ENCODE measurements at regions not wholly inside any gene's neighbourhood (a gene's known extent, or its start where the extent isn't known, plus 50 kb on each side); places are given as distances from the start of the nearest gene placed in this dataset.

GRCh38 chr13:107847406-107847805 lies 367.9 kb downstream of the LIG4 start:
- Histone ChIP-seq H3K4me1 (no peaks in the 10 kb centered on the region), H3K9me3 (no peaks in the 10 kb centered on the region), H3K4me3 (no peak overlapping the region), H3K27ac (replicated peaks in 1 of 4) (no peak overlapping the region), H3K36me3 (no peaks in the 10 kb centered on the region), H3K27me3 (no peaks in the 10 kb centered on the region)
- intact Hi-C loops (cut with DNase I): no loop called here
- WGBS: 15% methylated on average over 5 of the region's 5 CpGs
- TF ChIP-seq CTCF (IDR thresholded peaks at IDR 0.05): no peak
- TF ChIP-seq EP300 (IDR thresholded peaks at IDR 0.05): no peak
- no peak for TF ChIP-seq POLR2A (IDR thresholded peaks at IDR 0.05; ENCODE audit: low read depth)
- TF ChIP-seq POLR2AphosphoS5 (IDR thresholded peaks at IDR 0.05): no peak
- no peak for DNase-seq (ENCODE audit: extremely low spot score)

GRCh38 chr13:107846642-107847041 lies 368.7 kb downstream of the LIG4 start:
- Histone ChIP-seq H3K9me3 (no peaks in the 10 kb centered on the region), H3K36me3 (no peaks in the 10 kb centered on the region), H3K4me3 (no peak overlapping the region), H3K27me3 (no peaks in the 10 kb centered on the region), H3K27ac (replicated peaks in 1 of 4) (no peak overlapping the region), H3K4me1 (no peaks in the 10 kb centered on the region)
- DNase-seq (ENCODE audit: extremely low spot score): no peak
- TF ChIP-seq POLR2AphosphoS5 (IDR thresholded peaks at IDR 0.05): no peak
- no peak for TF ChIP-seq EP300 (IDR thresholded peaks at IDR 0.05)
- no peak for TF ChIP-seq CTCF (IDR thresholded peaks at IDR 0.05)
- TF ChIP-seq POLR2A (IDR thresholded peaks at IDR 0.05; ENCODE audit: low read depth): no peak
- intact Hi-C loops (cut with DNase I): no loop called here
- 54% methylated on average over 1 of the region's 1 CpG for WGBS

- no peaks in the 10 kb centered on the region for H3K4me1 ChIP-seq
- H3K27me3 ChIP-seq: no peaks in the 10 kb centered on the region
- H3K36me3 ChIP-seq: no peaks in the 10 kb centered on the region
- intact Hi-C loops (cut with DNase I): no loop called here
- WGBS: 82% methylated on average over 3 of the region's 3 CpGs
- no peak overlapping the region for H3K4me3 ChIP-seq
- no peaks in the 10 kb centered on the region for H3K9me3 ChIP-seq
- TF ChIP-seq EP300 (IDR thresholded peaks at IDR 0.05): no peak
- no peak for TF ChIP-seq POLR2AphosphoS5 (IDR thresholded peaks at IDR 0.05)
- TF ChIP-seq CTCF (IDR thresholded peaks at IDR 0.05): no peak
- TF ChIP-seq POLR2A (IDR thresholded peaks at IDR 0.05; ENCODE audit: low read depth): no peak
- no peak overlapping the region for H3K27ac ChIP-seq (replicated peaks in 1 of 4)
- DNase-seq (ENCODE audit: extremely low spot score): no peak
These were observed 369.4 kb downstream of the LIG4 start for GRCh38 chr13:107845911-107846310.

- DNase-seq (ENCODE audit: extremely low spot score): no peak
- 60% methylated on average over 3 of the region's 3 CpGs for WGBS
- Histone ChIP-seq H3K4me1 (no peaks in the 10 kb centered on the region), H3K27me3 (no peaks in the 10 kb centered on the region), H3K9me3 (no peaks in the 10 kb centered on the region), H3K27ac (replicated peaks in 1 of 4) (no peak overlapping the region), H3K36me3 (no peaks in the 10 kb centered on the region), H3K4me3 (no peak overlapping the region)
- intact Hi-C loops (cut with DNase I): no loop called here
- TF ChIP-seq POLR2AphosphoS5 (IDR thresholded peaks at IDR 0.05): no peak
- TF ChIP-seq POLR2A (IDR thresholded peaks at IDR 0.05; ENCODE audit: low read depth): no peak
- TF ChIP-seq CTCF (IDR thresholded peaks at IDR 0.05): no peak
- TF ChIP-seq EP300 (IDR thresholded peaks at IDR 0.05): no peak
These were observed 371.7 kb downstream of the LIG4 start for GRCh38 chr13:107843681-107844080.

- no peaks in the 10 kb centered on the region for H3K4me1 ChIP-seq
- H3K4me3 ChIP-seq: no peak overlapping the region
- no peaks in the 10 kb centered on the region for H3K36me3 ChIP-seq
- intact Hi-C loops (cut with DNase I): no loop called here
- H3K27ac ChIP-seq (replicated peaks in 1 of 4): no peak overlapping the region
- WGBS: 86% methylated on average over 4 of the region's 4 CpGs
- DNase-seq (ENCODE audit: extremely low spot score): no peak
- H3K9me3 ChIP-seq: no peaks in the 10 kb centered on the region
- no peak for TF ChIP-seq EP300 (IDR thresholded peaks at IDR 0.05)
- no peak for TF ChIP-seq CTCF (IDR thresholded peaks at IDR 0.05)
- TF ChIP-seq POLR2A (IDR thresholded peaks at IDR 0.05; ENCODE audit: low read depth): no peak
- no peak for TF ChIP-seq POLR2AphosphoS5 (IDR thresholded peaks at IDR 0.05)
- no peaks in the 10 kb centered on the region for H3K27me3 ChIP-seq
These were observed 372.1 kb downstream of the LIG4 start for GRCh38 chr13:107843281-107843680.
